ENCODE measurements at regions not wholly inside any gene's neighbourhood (a gene's known extent, or its start where the extent isn't known, plus 50 kb on each side); places are given as distances from the start of the nearest gene placed in this dataset.

DNA sequence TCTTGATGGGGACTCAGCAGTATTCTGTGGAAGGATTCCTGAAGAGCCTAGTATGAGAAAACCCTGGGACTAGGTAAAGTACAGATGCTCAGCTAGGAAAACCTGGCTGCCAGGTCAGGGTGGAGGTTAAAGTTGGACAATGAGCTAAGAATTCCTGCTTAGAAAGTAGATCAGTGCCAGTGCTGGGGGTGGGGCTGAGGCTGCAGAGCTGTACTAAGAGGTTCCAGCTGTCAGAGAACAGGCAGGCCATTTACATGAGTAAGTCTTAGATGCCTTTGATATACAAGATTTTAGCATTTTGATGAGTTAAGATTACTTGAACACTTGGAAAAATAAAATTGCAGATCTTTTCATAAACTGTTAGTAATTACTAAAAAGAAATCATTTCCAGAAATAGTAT, 332.3 kb upstream of the NUDT12 start (continued):
- TF ChIP-seq, protein P1, sequence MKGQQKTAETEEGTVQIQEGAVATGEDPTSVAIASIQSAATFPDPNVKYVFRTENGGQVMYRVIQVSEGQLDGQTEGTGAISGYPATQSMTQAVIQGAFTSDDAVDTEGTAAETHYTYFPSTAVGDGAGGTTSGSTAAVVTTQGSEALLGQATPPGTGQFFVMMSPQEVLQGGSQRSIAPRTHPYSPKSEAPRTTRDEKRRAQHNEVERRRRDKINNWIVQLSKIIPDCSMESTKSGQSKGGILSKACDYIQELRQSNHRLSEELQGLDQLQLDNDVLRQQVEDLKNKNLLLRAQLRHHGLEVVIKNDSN (IDR thresholded peaks at IDR 0.05; ENCODE audit: borderline replicate concordance, low read depth): no peak
- TF ChIP-seq RXRA (IDR thresholded peaks at IDR 0.05; ENCODE audit: borderline replicate concordance, low read depth) (0 out of 2 replicates have a peak, but pooled peaks have one; percentile 53), RCOR1 (IDR thresholded peaks at IDR 0.05; ENCODE audit: low read length) (no peak), PBX3 (IDR thresholded peaks at IDR 0.05) (peak; percentile 68; the same call in 1 of the 2 replicates), NFIC (IDR thresholded peaks at IDR 0.05; ENCODE audit: borderline replicate concordance) (peak; percentile 54), RFX5 (IDR thresholded peaks at IDR 0.05; ENCODE audit: low read length) (no peak), SMC3 (IDR thresholded peaks at IDR 0.05; ENCODE audit: low read depth, low read length) (no peak), GABPA (IDR thresholded peaks at IDR 0.05; ENCODE audit: low read depth) (no peak), TEAD4 (IDR thresholded peaks at IDR 0.05; ENCODE audit: borderline replicate concordance, insufficient read depth) (peak; percentile 70; the same call in 1 of the 2 replicates), YY1 (IDR thresholded peaks at IDR 0.05; ENCODE audit: low read depth) (no peak), USF2 (IDR thresholded peaks at IDR 0.05; ENCODE audit: borderline replicate concordance, low read depth, low read length) (no peak), FOXM1 (IDR thresholded peaks at IDR 0.05; ENCODE audit: low read depth) (no peak)
- TF ChIP-seq, protein P2, sequence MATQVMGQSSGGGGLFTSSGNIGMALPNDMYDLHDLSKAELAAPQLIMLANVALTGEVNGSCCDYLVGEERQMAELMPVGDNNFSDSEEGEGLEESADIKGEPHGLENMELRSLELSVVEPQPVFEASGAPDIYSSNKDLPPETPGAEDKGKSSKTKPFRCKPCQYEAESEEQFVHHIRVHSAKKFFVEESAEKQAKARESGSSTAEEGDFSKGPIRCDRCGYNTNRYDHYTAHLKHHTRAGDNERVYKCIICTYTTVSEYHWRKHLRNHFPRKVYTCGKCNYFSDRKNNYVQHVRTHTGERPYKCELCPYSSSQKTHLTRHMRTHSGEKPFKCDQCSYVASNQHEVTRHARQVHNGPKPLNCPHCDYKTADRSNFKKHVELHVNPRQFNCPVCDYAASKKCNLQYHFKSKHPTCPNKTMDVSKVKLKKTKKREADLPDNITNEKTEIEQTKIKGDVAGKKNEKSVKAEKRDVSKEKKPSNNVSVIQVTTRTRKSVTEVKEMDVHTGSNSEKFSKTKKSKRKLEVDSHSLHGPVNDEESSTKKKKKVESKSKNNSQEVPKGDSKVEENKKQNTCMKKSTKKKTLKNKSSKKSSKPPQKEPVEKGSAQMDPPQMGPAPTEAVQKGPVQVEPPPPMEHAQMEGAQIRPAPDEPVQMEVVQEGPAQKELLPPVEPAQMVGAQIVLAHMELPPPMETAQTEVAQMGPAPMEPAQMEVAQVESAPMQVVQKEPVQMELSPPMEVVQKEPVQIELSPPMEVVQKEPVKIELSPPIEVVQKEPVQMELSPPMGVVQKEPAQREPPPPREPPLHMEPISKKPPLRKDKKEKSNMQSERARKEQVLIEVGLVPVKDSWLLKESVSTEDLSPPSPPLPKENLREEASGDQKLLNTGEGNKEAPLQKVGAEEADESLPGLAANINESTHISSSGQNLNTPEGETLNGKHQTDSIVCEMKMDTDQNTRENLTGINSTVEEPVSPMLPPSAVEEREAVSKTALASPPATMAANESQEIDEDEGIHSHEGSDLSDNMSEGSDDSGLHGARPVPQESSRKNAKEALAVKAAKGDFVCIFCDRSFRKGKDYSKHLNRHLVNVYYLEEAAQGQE (IDR thresholded peaks at IDR 0.05; ENCODE audit: low read depth, low read length): no peak

- TF ChIP-seq, protein P1 (IDR thresholded peaks at IDR 0.05; ENCODE audit: borderline replicate concordance, low read depth): no peak
- TF ChIP-seq, protein P3, sequence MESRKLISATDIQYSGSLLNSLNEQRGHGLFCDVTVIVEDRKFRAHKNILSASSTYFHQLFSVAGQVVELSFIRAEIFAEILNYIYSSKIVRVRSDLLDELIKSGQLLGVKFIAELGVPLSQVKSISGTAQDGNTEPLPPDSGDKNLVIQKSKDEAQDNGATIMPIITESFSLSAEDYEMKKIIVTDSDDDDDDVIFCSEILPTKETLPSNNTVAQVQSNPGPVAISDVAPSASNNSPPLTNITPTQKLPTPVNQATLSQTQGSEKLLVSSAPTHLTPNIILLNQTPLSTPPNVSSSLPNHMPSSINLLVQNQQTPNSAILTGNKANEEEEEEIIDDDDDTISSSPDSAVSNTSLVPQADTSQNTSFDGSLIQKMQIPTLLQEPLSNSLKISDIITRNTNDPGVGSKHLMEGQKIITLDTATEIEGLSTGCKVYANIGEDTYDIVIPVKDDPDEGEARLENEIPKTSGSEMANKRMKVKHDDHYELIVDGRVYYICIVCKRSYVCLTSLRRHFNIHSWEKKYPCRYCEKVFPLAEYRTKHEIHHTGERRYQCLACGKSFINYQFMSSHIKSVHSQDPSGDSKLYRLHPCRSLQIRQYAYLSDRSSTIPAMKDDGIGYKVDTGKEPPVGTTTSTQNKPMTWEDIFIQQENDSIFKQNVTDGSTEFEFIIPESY (IDR thresholded peaks at IDR 0.05; ENCODE audit: borderline replicate concordance, low read depth): no peak
- TF ChIP-seq FOXM1 (IDR thresholded peaks at IDR 0.05; ENCODE audit: low read depth): no peak
- no peak for TF ChIP-seq SIN3A (IDR thresholded peaks at IDR 0.05; ENCODE audit: borderline replicate concordance, low read depth, low read length)
- POLR2A ChIA-PET: no interaction called here
- no peak for DNase-seq
These were observed 328.6 kb upstream of the NUDT12 start for GRCh38 chr5:103891151-103891550.

More at GRCh38 chr5:103891151-103891550, 328.6 kb upstream of the NUDT12 start:
- Histone ChIP-seq H3K27me3 (ENCODE audit: insufficient read depth) (no peaks in the 10 kb centered on the region), H4K20me1 (ENCODE audit: insufficient read depth) (no peaks in the 10 kb centered on the region), H3K79me2 (ENCODE audit: insufficient read depth) (no peaks in the 10 kb centered on the region), H3K36me3 (replicated peaks in 1 of 2; ENCODE audit: control insufficient read depth in 1 of 2, insufficient read depth in 2 of 2, low read length in 1 of 2) (no peaks in the 10 kb centered on the region), H3K9me3 (no peaks in the 10 kb centered on the region), H2AFZ (ENCODE audit: low read depth) (no peak overlapping the region), H3K4me2 (no peak overlapping the region), H3K4me1 (ENCODE audit: control insufficient read depth in 1 of 2, insufficient read depth in 2 of 2, low read depth in 1 of 2, low read length in 1 of 2) (peaks cover 0 to 3% of the 10 kb centered on the region in 2 experiments; a peak in 2 of 4 replicates), H3K9me2 (no peaks in the 10 kb centered on the region), H3K9ac (no peak overlapping the region), H3F3A (replicated peaks; ENCODE audit: insufficient read depth) (peaks cover 5% of the 10 kb centered on the region), H3K27ac (ENCODE audit: low read depth in 2 of 2, low read length in 1 of 2) (no peak overlapping the region), H3K4me3 (ENCODE audit: low read depth in 2 of 2, low read length in 1 of 2) (no peak overlapping the region)
- CTCF ChIA-PET: no interaction called here
- WGBS (ENCODE audit: low lambda C conversion rate): 69% methylated on average over 2 of the region's 2 CpGs
